H1 (cell line): ENCODE measurements at regions not wholly inside any gene's neighbourhood (a gene's known extent, or its start where the extent isn't known, plus 50 kb on each side); places are given as distances from the start of the nearest gene placed in this dataset.

Source experiments
- RNF2 ChIP-seq: fragments of 200-900, 300-1000 bp; sonication (generic); IDR thresholded peaks from 2 replicates; pipeline ENCODE4 v1.7.1; 2016; ENCODE audit warnings: borderline replicate concordance, low read depth, mild to moderate bottlenecking, antibody characterized with exemption, low read length; ENCODE audit not compliant: poor library complexity, severe bottlenecking; ENCODE audit errors: missing control alignments
- SP4 ChIP-seq: IDR thresholded peaks from 2 replicates; pipeline ENCODE4 v1.6.1; 2012; ENCODE audit warnings: low read length, inconsistent platforms
- SUZ12 ChIP-seq: fragments of 200-600 bp; sonication (generic); IDR thresholded peaks from 2 replicates; pipeline ENCODE4 v1.6.1; 2012; ENCODE audit warnings: mild to moderate bottlenecking, inconsistent platforms, low read length, moderate library complexity, mixed read lengths
- USF2 ChIP-seq: IDR thresholded peaks from 2 replicates; pipeline ENCODE4 v1.6.1; 2011; ENCODE audit warnings: low read length, improper control_type of control experiment
- ZNF274 ChIP-seq: IDR thresholded peaks from 2 replicates; pipeline ENCODE4 v1.7.0; 2012; ENCODE audit warnings: low read length, borderline replicate concordance; ENCODE audit errors: extremely low read depth

- TF ChIP-seq ZNF274: no peak
- no peak for TF ChIP-seq USF2
- no peak for TF ChIP-seq SUZ12
- TF ChIP-seq SP4: no peak
- TF ChIP-seq RNF2: no peak
These were observed 235.3 kb downstream of the CTTN start (continued) for GRCh38 chr11:70633610-70634009.
